ENCODE measurements at regions not wholly inside any gene's neighbourhood (a gene's known extent, or its start where the extent isn't known, plus 50 kb on each side); places are given as distances from the start of the nearest gene placed in this dataset.

DNA sequence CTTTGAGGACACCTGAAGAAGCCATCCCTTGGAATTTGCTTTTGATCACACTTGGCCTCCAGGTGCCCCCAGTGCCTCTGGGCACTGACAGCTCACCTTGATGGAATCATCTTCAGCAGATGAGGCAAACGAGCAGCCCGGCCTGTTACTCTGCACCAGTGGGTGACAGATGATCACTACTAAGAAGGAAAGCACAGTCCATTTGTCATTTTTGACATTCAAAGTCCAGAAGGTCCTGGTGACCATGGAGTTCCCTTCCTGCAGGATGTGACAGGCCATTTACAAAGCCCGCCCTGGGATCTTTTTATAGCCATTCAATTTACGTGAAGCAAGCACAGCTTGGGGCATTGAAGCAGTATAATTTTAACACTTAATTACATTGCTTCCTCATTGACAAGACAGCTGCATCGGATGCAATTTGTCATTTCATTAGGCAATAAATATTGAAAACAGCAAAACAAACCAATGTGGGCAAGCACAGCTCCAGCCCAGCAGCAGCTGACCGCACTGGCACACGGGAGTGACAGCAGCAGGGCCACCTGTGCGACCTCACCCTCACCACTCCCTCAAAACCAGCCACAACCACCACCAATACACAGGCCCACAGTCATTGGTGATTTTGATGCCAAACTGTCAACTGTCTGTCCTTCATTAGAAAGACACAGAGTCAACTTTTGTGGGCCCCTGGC lies 76.0 kb upstream of the SLC66A3 start:
- TF ChIP-seq, protein P1, sequence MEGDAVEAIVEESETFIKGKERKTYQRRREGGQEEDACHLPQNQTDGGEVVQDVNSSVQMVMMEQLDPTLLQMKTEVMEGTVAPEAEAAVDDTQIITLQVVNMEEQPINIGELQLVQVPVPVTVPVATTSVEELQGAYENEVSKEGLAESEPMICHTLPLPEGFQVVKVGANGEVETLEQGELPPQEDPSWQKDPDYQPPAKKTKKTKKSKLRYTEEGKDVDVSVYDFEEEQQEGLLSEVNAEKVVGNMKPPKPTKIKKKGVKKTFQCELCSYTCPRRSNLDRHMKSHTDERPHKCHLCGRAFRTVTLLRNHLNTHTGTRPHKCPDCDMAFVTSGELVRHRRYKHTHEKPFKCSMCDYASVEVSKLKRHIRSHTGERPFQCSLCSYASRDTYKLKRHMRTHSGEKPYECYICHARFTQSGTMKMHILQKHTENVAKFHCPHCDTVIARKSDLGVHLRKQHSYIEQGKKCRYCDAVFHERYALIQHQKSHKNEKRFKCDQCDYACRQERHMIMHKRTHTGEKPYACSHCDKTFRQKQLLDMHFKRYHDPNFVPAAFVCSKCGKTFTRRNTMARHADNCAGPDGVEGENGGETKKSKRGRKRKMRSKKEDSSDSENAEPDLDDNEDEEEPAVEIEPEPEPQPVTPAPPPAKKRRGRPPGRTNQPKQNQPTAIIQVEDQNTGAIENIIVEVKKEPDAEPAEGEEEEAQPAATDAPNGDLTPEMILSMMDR (IDR thresholded peaks at IDR 0.05), result no peak
- TF ChIP-seq POLR2AphosphoS5 (IDR thresholded peaks at IDR 0.05), result no peak
